Erythroblast (primary cell): ENCODE measurements at regions not wholly inside any gene's neighbourhood (a gene's known extent, or its start where the extent isn't known, plus 50 kb on each side); places are given as distances from the start of the nearest gene placed in this dataset.

Source experiments
- GATA1 ChIP-seq: IDR thresholded peaks from 2 replicates; pipeline ENCODE4 v1.6.1; 2011; ENCODE audit warnings: low read depth, mild to moderate bottlenecking, control low read depth, low read length, moderate library complexity
- POLR2A ChIP-seq: IDR thresholded peaks from 2 replicates; pipeline ENCODE4 v1.6.1; 2011; ENCODE audit warnings: mild to moderate bottlenecking, low read length

DNA sequence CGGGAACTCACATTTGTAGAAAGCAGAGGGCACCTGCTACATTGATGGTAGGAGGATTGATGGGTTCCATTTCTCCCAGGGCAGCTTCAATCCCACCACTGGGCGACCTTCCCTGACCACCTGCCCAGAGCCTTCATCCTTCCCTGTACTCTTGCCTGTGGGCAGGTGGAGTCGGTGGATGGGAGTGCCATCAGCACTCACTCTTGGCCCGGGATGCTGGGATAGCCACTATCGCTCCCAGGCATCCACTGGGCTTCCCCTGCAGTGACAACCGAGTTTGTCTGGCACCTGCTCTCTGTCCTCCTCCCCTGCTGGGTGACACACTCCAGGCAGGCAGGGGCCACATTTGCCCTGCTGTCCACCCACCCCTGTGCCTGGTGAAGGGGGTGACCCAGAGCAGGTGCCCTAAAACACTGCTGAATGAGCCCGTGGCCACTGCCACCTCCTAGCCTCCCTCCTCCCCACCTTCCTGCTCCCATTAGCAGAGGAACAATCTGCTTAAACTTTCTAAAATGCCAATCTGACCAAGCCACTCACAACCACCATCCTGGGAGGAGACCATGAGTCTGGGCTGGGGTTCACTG lies 604.7 kb downstream of the TBC1D22A start:
- TF ChIP-seq POLR2A (no peak), GATA1 (no peak)
